HL-60 (cell line): ENCODE measurements at regions not wholly inside any gene's neighbourhood (a gene's known extent, or its start where the extent isn't known, plus 50 kb on each side); places are given as distances from the start of the nearest gene placed in this dataset.

Experiments used
- DNase-seq, 2 experiments: peaks; one replicate each; pipeline ENCODE4 v3.0.0-alpha.2; 2010 to 2020; ENCODE audit warnings: low read depth in 1 of 2, low spot score in 1 of 2
- H3K27ac ChIP-seq: fragments of 250-450 bp; sonication (Bioruptor Pico); replicated peaks from 2 replicates; pipeline ENCODE4 v1.5.1; 2020; ENCODE audit warnings: mild to moderate bottlenecking, moderate library complexity
- H3K27me3 ChIP-seq: fragments of 250-450 bp; sonication (Bioruptor Pico); 2 replicates; pipeline ENCODE4 v1.5.1; 2021; ENCODE audit warnings: mild to moderate bottlenecking, moderate library complexity; ENCODE audit not compliant: insufficient read depth, poor library complexity, severe bottlenecking
- H3K4me3 ChIP-seq: replicated peaks from 2 replicates; pipeline ENCODE4 v1.5.1; 2011; ENCODE audit warnings: mild to moderate bottlenecking, control low read depth, low read length; ENCODE audit not compliant: insufficient read depth
- CTCF ChIP-seq: IDR thresholded peaks from one replicate; pipeline ENCODE4 v1.5.1; 2011; ENCODE audit warnings: low read length, control low read depth, inconsistent platforms; ENCODE audit not compliant: insufficient read depth
- GABPA ChIP-seq: IDR thresholded peaks from 2 replicates; pipeline ENCODE4 v1.6.1; 2012; ENCODE audit warnings: low read depth
- POLR2AphosphoS5 ChIP-seq: IDR thresholded peaks from 2 replicates; pipeline ENCODE4 v1.6.1; 2012; ENCODE audit warnings: low read depth
- REST ChIP-seq: IDR thresholded peaks from 2 replicates; pipeline ENCODE4 v1.6.1; 2012; ENCODE audit warnings: low read depth; ENCODE audit not compliant: insufficient replicate concordance
- SPI1 ChIP-seq: IDR thresholded peaks from 2 replicates; pipeline ENCODE4 v1.6.1; 2012; ENCODE audit warnings: low read depth, mild to moderate bottlenecking, borderline replicate concordance

- H3K27me3 ChIP-seq = no peaks in the 10 kb centered on the region
- no peak overlapping the region for H3K27ac ChIP-seq
- no peak overlapping the region for H3K4me3 ChIP-seq
- TF ChIP-seq CTCF = no peak
- no peak for TF ChIP-seq REST
- TF ChIP-seq SPI1 = no peak
- no peak for TF ChIP-seq POLR2AphosphoS5
- no peak for DNase-seq
Observed at GRCh38 chr4:108366716-108367115, 198.0 kb upstream of the LEF1 start.

GRCh38 chr4:108365551-108365950, 196.8 kb upstream of the LEF1 start:
- TF ChIP-seq POLR2AphosphoS5 (no peak), CTCF (no peak), SPI1 (no peak), REST (no peak), GABPA (no peak)
- Histone ChIP-seq H3K27ac (no peak overlapping the region), H3K27me3 (no peaks in the 10 kb centered on the region), H3K4me3 (no peak overlapping the region)
- DNase-seq = no peak

- TF ChIP-seq CTCF (no peak), POLR2AphosphoS5 (no peak), REST (no peak), GABPA (no peak), SPI1 (no peak)
- Histone ChIP-seq H3K27ac (no peak overlapping the region), H3K4me3 (no peak overlapping the region), H3K27me3 (no peaks in the 10 kb centered on the region)
- DNase-seq = no peak
Observed at GRCh38 chr4:108361886-108362285, 193.2 kb upstream of the LEF1 start.
